SK-N-DZ (cell line): ENCODE measurements at regions not wholly inside any gene's neighbourhood (a gene's known extent, or its start where the extent isn't known, plus 50 kb on each side); places are given as distances from the start of the nearest gene placed in this dataset.

Source experiments
- DNase-seq: peaks from one replicate; pipeline ENCODE4 v3.0.0-alpha.2; 2015; ENCODE audit warnings: low spot score

DNA sequence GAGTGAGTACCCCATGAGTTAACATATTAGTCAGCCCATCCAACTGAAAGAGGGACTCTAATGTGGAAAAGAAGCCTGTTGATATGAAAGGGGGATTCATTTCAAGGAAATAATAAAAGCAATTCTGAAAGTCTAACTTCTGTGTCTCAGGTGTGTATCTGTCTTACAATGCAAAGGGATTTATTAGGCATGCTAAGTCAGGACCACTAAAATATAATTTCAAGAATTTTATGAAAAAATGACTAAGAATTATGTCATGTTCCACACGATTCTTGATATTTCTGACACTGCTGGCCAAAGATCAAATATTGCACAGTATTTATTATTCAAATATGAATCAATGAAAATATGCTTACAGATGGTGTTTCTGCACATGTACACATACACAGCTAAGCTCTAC, 130.8 kb downstream of the KLF12 start:
- no peak for DNase-seq

DNA sequence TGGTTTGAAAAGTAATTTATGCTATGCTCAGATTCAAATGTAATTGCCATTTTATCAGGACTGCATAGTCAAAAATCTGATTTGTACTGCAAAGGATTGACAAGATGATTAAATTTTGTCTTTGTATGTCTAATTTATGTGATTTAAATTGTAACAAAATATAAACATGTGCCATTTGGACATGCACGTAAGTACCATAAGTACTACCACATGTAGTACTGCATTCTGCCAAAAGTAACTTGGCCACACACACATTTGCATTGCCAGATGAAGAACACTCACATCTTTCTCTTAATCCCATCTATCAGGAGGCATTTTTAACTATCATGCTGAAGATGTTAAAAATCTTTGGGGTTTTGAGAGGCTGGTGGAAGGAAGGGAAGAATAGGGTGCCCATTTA, 133.3 kb downstream of the KLF12 start:
- DNase-seq: no peak

DNA sequence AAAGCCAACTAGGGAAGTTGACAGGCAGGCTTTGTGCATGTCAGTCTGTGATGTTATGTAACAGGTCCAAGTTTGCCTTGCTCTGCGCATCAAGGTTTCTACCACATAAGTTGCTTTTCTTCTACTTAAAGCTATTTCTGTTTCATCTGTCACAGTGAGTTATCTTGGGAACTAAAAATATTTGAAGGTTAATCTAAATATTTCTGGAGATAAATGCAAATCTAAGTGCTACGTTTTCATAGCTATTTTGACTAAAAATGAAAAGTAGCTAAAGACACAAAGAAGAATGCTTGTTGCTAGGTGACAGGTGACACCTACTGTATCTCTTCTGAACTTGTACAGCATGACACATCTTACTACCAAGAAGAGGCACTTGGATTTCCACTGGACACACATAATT, 135.6 kb downstream of the KLF12 start:
- no peak for DNase-seq

DNA sequence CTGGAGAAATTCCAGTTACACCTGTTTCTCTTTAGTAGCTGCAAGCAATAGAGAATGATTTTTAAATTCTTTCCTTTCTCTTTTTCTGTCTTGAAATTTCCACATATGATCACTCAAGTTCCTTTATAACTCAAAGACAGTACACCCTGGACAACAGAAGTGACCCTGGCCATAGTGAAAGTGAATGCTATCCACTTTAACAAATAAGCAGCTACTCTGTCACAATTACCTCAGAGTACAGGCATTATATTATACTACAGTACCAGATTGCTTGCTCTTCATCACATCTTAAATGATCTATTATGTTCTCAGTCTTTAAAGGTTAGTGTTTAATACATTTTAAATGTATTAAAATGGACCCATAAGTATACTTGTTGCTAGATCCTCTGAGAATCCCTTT, 136.2 kb downstream of the KLF12 start:
- DNase-seq: no peak

DNA sequence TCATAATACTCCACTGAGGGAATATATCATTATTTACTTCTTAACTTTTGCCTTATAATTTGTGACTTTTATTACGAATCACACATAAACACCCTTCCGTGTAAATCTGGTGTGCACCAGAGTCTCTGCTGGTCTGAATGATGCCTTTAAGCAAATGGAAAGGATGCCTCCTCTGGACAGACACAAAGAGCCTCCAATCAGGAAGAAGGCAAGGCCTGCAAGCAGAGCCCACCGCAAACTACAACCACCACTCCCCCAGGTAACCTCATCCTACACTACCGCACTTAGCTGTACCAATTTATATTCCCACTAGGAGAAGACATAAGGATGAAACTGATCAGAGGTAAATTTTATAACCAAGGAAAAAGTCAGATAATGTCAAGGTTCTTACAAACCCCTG, 137.6 kb downstream of the KLF12 start:
- DNase-seq: no peak

DNA sequence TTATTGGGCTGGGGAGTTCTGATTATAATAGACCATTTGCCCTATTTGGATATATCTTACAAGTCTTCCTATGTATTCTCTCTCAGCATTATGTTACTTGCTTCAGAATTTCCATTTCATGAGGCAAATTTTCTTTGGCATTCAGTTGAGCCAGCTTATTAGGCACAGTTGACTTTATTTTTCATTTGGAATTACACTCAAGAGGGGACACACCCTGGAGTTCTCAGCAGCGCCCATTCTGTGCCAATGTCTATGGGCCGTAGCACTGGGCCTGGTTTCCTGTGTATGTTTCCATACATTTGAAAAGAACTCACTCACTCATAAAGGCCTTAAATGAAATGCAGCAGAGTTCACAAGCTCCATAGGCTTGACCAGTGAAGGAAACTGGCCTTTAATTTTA, 138.5 kb downstream of the KLF12 start:
- no peak for DNase-seq

DNA sequence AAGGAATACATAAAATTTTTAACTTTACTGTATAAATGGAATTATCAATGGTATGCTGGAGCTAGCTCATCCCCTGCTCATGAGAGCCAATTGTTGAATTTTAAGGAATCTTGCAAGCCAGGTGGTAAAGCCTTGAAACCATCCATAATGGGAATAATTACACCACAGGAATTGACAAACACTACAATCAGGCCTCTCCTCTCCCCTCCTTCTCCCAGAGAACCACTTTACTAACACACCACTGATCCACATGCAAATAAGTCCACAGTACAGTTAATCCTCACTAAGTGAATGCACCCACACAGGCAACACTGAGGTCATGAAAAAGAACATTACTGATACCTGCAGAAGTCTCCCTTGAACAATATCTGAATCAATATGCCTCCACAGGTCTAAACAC, 140.5 kb downstream of the KLF12 start:
- no peak for DNase-seq

DNA sequence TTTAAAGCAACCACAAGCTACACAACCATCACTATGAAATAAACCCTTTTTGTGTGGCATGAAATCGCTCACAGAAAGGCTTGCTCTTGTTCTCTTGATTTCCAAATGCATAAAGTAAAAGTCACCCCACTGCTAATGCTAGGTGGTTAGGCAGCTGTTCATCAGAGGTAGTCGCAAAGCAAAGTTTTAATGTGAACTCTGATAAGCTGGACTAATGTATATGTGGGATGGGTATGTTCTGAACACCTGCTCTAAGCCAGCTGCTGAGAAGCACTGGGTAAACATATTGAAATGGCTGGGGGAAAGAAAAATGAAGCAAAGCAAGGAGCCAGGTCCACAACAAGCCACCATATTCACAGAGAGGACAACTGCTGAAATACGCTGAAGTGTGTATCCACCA, 142.3 kb downstream of the KLF12 start:
- no peak for DNase-seq

DNA sequence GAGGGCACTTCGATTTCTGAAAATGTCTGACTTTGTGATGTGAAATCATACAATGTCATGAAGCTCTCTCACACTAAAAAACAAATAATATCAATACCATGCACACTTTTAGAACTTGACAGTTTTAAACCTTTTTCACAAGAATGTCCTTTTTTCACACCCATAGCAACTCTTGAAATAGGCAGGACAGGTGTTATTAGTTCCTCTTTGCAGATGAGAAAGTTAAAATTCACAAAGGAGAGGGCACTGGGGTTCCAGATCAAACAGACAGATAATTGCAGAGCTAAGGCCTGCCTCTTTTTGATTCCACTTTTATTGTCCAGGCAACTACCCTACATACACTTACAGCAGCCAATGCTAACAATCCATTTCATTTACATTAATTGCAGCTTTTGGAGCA, 142.8 kb downstream of the KLF12 start:
- DNase-seq: no peak

DNA sequence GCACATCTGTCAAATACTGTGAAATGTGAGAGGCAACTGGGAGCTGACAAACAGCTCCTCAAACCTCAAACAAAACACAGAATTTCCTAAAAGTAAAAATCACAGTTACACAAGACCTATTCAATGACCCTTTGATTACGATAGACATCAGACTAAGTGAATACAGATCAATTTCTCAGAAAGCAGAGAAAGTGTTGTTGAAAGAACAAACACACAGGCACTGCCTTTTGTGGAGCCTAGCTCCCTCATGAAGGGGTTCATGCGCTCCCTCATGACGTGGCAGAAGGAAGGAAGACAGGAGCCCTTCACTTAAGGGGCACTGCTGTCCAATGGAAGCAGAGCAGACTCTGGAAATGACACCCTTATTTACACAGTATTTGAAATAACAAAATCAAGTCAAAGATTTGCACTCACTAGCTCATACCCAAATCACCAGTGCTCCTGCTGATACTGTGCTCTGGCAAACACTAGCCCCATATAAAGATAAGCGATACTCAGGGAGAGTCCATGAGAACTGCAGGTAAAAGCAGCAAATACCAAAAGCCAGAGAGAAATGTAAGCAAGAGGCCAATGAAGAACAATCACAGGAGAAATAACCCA, 144.9 kb downstream of the KLF12 start:
- DNase-seq: no peak

DNA sequence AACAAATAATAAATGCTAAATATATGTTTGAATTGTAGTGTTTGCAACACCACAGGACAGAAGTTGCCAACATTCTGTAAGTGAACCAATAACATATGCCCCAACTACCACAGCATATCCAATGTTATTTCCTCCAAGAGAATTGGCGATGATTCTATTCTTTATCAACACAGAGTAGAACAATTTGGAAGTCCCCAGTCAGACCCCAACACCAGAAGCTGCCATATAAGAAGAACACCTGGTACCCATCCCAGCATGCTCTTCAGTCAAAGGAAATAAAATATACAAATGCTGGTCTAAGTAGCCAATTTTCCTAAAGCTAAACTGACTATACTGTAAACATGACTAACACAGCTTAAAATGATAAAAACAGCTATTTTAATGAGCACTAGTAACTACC, 145.7 kb downstream of the KLF12 start:
- no peak for DNase-seq

DNA sequence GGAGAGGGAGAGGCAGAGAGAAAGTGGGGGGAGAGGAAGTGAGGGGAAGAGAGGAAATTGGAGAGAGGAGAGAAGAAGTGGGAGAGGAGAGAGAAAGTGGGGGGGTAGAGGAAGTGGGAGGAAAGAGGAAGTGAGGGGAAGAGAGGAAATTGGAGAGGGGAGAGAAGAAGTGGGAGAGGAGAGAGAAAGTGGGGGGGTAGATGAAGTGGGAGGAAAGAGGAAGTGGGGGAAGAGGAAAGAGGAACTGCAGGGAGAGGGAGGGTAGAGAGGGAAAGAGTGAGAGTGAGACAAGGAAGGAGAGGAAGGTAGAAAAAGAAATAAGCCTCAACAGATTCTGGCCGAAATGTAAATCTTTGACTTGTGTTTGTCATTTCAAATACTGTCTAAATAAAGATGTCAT, 146.6 kb downstream of the KLF12 start:
- DNase-seq: no peak

DNA sequence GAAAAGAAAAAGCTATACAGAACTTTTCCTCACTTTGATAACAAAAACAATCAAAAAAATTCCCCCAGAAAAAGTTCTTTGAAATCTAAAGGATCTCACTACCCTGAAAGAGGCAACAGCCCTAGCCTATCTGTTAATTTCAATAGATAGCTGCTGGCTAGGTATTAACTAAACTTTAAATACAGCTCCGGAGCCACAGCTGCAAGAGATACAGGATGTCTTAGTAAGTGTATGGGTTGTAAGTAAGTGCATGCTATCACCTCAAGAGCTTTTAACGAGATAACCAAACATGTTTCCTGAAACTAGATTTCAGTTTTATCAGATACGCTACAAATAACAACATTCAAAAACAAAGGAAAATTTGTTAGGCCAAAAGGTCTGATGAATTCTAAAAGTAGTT, 148.4 kb downstream of the KLF12 start:
- no peak for DNase-seq

DNA sequence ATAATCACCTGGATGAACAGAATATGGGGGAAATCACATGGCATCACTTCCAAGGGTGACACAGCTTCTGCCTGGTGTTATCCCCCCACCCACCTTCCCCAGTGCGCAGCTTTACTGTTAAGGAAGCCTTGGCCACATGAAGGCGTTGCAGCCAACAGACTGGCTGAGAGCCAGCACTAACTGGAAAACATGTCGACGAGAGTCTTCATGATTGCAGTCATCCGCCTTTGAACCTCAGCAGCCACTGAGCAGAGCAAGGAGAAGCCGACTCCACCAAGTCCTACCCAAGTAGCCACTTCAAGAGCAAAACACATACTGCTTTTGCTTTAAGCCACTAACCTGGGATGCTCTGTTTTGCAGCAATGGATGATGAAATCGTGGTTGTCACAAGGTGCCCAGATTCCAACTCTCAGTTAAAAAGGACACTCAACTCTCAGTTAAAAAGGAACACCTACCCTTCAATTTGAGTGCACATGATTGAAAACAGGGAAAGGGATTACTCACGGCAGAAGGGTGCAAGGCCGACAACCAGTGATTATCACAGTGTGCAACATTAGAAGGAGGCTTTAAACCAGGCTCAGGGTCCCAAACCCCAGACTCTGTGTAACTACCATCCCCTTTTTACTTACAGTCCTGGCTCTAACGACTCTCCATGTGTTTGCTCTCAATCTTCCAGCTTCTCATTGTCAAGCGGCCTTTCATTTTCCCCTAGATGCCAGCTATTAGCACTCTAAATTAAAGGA, 149.1 kb downstream of the KLF12 start:
- DNase-seq: no peak

DNA sequence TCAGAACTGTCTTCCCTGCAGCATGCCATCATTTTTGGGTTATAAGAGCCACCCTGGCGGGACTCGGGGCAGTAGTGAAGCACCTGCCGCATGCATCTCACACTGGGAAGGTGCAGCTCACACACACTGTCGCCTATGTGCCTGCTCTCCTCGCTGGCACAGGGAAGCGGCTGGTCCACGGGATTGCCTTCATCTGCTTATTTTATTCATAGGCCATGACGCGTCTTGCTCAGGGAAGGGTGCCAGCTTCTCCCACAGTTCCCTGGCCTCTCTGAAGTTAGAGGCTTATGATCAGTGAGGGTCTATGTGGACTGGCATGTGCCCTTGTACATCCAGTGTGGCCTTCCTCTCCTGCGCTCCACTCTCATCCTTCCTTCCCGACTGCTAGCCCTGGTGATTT, 150.0 kb downstream of the KLF12 start:
- no peak for DNase-seq

DNA sequence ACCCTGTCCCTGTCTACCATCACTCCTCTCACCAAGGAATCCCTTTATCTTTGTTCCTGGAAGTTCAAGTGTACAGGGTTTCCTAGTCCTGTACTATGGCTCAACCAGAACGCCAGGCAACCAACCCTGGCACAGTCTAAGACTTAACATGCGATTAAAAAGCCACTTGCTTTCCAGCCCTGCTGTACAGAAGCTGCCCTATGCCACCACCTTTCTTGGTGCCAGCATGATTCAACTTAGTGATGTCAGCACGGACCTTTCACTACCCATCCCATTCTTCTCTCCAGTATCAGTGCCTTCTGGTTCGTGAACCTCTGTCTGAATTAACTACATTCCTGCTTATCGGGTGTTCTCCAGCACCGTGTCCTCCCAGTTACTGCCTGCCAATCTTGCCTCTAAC, 151.1 kb downstream of the KLF12 start:
- DNase-seq: no peak

DNA sequence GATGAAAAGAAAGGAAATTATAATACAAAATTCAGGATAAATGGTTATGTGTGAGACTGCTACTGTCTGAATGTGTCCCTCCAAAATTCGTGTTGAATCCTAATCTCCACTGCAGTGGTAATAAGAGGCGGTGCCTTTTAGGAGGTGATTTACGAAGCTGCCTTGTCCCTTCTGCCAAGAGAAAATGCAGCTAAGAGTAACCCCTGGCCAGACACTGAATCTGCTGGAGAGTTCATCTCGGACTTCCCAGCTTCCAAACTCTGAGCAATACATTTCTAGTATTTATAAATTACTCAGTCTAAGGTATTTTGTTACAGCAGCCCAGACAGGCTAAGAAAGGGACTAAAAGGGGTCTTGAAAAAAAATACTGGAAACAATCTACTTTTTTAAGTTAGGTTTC, 152.6 kb downstream of the KLF12 start:
- no peak for DNase-seq

DNA sequence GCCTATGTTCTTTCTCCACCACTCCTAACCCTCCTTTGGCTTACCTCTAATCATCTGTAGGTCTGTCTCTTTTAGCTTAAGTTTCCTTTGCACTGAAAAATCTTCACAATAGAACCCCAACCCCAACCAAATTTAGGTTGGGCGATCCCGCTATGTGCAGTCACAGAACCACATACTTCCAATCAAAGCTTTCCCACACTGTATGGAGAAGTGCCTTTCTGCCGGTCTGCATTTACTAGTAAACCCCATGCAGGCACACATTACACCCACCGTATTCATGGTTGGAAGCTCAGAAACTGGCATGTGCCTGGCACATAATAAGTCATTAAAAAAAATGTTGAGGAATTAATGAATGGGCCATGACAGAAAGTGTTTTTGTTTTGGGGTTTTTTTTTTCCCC, 158.4 kb downstream of the KLF12 start:
- no peak for DNase-seq

DNA sequence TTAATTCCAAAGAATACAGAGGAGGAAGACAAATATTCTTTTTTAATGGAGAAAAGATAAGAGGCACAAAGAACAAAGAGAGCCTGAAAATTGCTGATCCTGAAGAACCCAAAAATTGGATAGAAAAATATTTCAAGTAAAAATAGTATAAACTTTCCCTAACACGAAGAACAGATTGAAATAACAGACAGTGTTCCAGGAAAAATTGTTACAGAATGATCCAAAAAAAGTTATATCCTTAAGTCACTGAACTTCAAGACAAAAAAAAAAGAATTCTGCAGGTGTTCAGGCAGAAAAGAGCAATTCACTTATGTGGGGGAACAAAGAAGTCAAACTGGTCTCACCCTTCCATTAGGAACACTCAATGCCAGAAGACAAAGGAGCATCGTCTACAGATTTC, 160.2 kb downstream of the KLF12 start:
- DNase-seq: no peak

DNA sequence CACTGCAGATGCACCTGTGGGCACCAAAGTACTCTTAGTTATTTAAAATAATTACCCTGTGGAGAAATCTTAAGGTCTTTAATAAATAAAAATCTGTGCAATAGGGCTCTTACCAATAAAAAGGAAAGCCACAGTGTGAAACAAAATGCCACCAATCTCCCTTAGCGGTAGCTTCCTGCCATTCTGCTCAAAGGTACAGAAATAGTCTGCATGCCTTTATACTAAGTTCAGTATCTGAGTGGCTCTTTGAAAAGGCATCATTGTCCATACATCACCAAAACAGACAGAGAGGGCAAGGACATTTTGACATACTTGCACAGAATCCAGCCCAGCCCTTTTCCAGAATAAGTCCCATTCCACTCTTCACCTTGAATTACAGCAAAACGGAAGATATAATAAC, 161.0 kb downstream of the KLF12 start:
- no peak for DNase-seq

DNA sequence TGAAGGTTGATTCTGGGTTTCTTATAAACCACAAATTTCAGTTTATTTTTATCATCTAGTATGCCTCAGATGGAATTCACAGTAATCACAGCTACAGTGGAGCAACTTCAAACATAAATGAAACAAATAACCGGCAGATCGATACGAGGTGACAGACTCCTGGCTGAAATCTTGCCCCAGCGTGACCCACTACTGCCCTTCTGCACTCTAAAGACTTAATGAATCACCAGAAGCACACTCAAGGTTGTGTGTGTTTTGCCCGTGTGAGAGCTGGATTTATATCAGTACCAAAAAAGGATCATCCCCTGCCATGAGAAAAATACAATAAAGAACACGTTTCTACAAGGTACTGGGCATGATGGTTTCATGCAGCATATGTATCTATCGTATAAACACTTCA, 161.7 kb downstream of the KLF12 start:
- no peak for DNase-seq

DNA sequence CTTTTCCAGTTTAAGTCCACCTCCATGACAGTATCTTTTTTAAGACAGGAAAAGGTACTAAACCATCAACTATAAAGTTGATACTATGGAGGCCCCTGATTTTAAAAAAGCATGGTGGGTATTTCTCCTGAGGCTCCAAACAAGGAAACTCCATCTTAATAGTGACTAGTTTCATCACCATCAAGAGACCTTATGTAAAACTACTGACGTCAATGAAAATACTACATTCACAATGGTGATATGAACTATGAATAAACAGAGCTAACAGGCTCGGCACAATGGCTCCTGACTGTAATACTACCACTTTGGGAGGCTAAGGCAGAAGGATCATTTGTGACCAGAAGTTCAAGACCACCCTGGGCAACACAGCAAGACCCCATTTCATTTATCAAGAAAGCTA, 162.7 kb downstream of the KLF12 start:
- DNase-seq: no peak

DNA sequence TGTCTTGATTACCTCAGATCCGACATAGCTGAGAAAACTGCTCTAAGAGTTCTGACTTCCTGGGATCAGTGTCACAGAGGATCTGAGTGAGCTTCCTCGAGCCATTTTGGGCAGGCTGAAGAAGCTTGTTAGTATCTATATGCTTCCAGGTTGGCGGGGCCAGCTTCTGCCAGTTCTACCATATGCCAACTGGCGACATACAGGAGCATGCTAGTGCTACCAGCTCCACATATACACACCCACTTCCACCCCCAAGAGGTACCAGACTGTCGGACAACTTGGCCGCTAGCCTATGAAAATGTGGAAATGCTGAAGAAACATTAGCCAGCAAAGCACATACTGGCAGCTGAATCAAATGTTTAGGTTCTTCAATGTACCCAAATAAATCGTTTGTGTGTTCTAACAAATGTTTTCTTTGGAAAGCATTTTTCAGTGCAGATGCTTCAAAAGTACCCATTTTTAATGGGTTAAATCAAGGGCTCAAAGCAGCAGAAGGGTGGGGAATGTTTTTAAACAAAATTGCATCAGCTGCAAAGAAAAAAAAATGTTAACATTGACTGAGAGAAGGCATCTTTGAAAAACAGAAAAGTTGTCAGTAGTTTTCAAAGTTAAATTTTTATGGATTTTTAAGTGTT, 163.7 kb downstream of the KLF12 start:
- DNase-seq: no peak
